HepG2 (cell line): ENCODE measurements at regions not wholly inside any gene's neighbourhood (a gene's known extent, or its start where the extent isn't known, plus 50 kb on each side); places are given as distances from the start of the nearest gene placed in this dataset.

Experiments
- AGO1 ChIP-seq: fragments of 200-400 bp; formaldehyde crosslinking; IDR thresholded peaks from 2 replicates; pipeline ENCODE4 v1.6.1; 2017; ENCODE audit warnings: mild to moderate bottlenecking, low read depth, low read length, moderate library complexity; ENCODE audit not compliant: poor library complexity, severe bottlenecking
- AHR ChIP-seq: IDR thresholded peaks from 2 replicates; pipeline ENCODE4 v1.6.1; 2018; ENCODE audit warnings: missing genetic modification reagents, missing compliant biosample characterization
- CBX5 ChIP-seq: sonication (generic); formaldehyde crosslinking; IDR thresholded peaks from 2 replicates; pipeline ENCODE4 v1.4.0; 2020; ENCODE audit warnings: missing genetic modification reagents, borderline replicate concordance
- E2F2 ChIP-seq: sonication (generic); formaldehyde crosslinking; IDR thresholded peaks from 2 replicates; pipeline ENCODE4 v1.4.0; 2020; ENCODE audit warnings: missing genetic modification reagents, borderline replicate concordance
- FIP1L1 ChIP-seq: fragments of 200-400 bp; formaldehyde crosslinking; IDR thresholded peaks from 2 replicates; pipeline ENCODE4 v1.6.1; 2018; ENCODE audit warnings: low read depth, mild to moderate bottlenecking, low read length, moderate library complexity, borderline replicate concordance; ENCODE audit not compliant: insufficient read depth
- HOXA5 ChIP-seq: sonication (generic); formaldehyde crosslinking; IDR thresholded peaks from 2 replicates; pipeline ENCODE4 v1.4.0; 2020; ENCODE audit warnings: missing genetic modification reagents
- IRF1 ChIP-seq: sonication (generic); formaldehyde crosslinking; IDR thresholded peaks from 2 replicates; pipeline ENCODE4 v1.4.0; 2020; ENCODE audit warnings: low read depth, mild to moderate bottlenecking, missing genetic modification reagents
- KDM2A ChIP-seq: sonication (generic); formaldehyde crosslinking; IDR thresholded peaks from 2 replicates; pipeline ENCODE4 v1.4.0; 2020; ENCODE audit warnings: low read depth, missing genetic modification reagents, borderline replicate concordance
- MTA1 ChIP-seq: sonication (generic); formaldehyde crosslinking; IDR thresholded peaks from 2 replicates; pipeline ENCODE4 v1.4.0; 2020; ENCODE audit warnings: missing genetic modification reagents, mild to moderate bottlenecking, borderline replicate concordance
- MXD4 ChIP-seq: IDR thresholded peaks from 2 replicates; pipeline ENCODE4 v1.6.1; 2016; ENCODE audit warnings: mild to moderate bottlenecking, missing biosample characterization, missing genetic modification reagents
- PREB ChIP-seq: sonication (generic); formaldehyde crosslinking; IDR thresholded peaks from 2 replicates; pipeline ENCODE4 v1.4.0; 2020; ENCODE audit warnings: missing genetic modification reagents
- PRMT3 ChIP-seq: sonication (generic); formaldehyde crosslinking; IDR thresholded peaks from 2 replicates; pipeline ENCODE4 v1.8.1; 2022; ENCODE audit warnings: low read depth, mild to moderate bottlenecking, moderate library complexity, missing genetic modification reagents, borderline replicate concordance
- RAD51 ChIP-seq: fragments of 450-650 bp; IDR thresholded peaks from 2 replicates; pipeline ENCODE4 v1.6.1; 2016; ENCODE audit warnings: borderline replicate concordance
- RBAK ChIP-seq: sonication (generic); formaldehyde crosslinking; IDR thresholded peaks from 2 replicates; pipeline ENCODE4 v1.5.1; 2020; ENCODE audit warnings: mild to moderate bottlenecking, missing genetic modification reagents
- REXO4 ChIP-seq: sonication (generic); formaldehyde crosslinking; IDR thresholded peaks from 2 replicates; pipeline ENCODE4 v1.8.0; 2022; ENCODE audit warnings: missing genetic modification reagents, mild to moderate bottlenecking, borderline replicate concordance
- RNF2 ChIP-seq: fragments of 450-650 bp; conservative IDR thresholded peaks from 2 replicates; pipeline ENCODE4 v1.6.1; 2016; ENCODE audit warnings: low read depth
- RORA ChIP-seq: sonication (generic); formaldehyde crosslinking; IDR thresholded peaks from 2 replicates; pipeline ENCODE4 v1.5.0; 2020; ENCODE audit warnings: mild to moderate bottlenecking, missing genetic modification reagents, moderate library complexity
- ZBTB39 ChIP-seq: sonication (generic); formaldehyde crosslinking; IDR thresholded peaks from 2 replicates; pipeline ENCODE4 v1.5.0; 2020; ENCODE audit warnings: missing genetic modification reagents
- ZFP90 ChIP-seq: sonication (generic); formaldehyde crosslinking; IDR thresholded peaks from 2 replicates; pipeline ENCODE4 v1.8.0; 2022; ENCODE audit warnings: missing genetic modification reagents, mild to moderate bottlenecking, inconsistent platforms, borderline replicate concordance
- ZNF10 ChIP-seq: sonication (generic); formaldehyde crosslinking; IDR thresholded peaks from 2 replicates; pipeline ENCODE4 v1.4.0; 2020; ENCODE audit warnings: mild to moderate bottlenecking, low read depth, missing genetic modification reagents, borderline replicate concordance
- ZNF138 ChIP-seq: sonication (generic); formaldehyde crosslinking; IDR thresholded peaks from 2 replicates; pipeline ENCODE4 v1.5.0; 2020; ENCODE audit warnings: mild to moderate bottlenecking, low read depth, missing genetic modification reagents
- ZNF275 ChIP-seq: sonication (generic); formaldehyde crosslinking; IDR thresholded peaks from 2 replicates; pipeline ENCODE4 v1.8.0; 2022; ENCODE audit warnings: missing genetic modification reagents, mild to moderate bottlenecking, inconsistent platforms, borderline replicate concordance
- ZNF530 ChIP-seq: sonication (generic); formaldehyde crosslinking; IDR thresholded peaks from 2 replicates; pipeline ENCODE4 v1.5.0; 2020; ENCODE audit warnings: low read depth, mild to moderate bottlenecking, missing genetic modification reagents

- TF ChIP-seq PREB (CRISPR knock-in tag) = peak; percentile 42; the same call in 1 of the 2 replicates
- TF ChIP-seq ZBTB39 (CRISPR knock-in tag) = no peak
- no peak for TF ChIP-seq REXO4 (CRISPR knock-in tag)
- TF ChIP-seq ZNF138 (CRISPR knock-in tag) = peak; percentile 26; the same call in 1 of the 2 replicates
- peak; percentile 91; the same call in 1 of the 2 replicates for TF ChIP-seq E2F2
- TF ChIP-seq PRMT3 (CRISPR knock-in tag) = peak; percentile 24; the same call in 1 of the 2 replicates
- TF ChIP-seq CBX5 = 0 out of 2 replicates have a peak, but pooled peaks have one; percentile 55
- TF ChIP-seq MTA1 (CRISPR knock-in tag) = no peak
- TF ChIP-seq ZNF10 (CRISPR knock-in tag) = no peak
- no peak for TF ChIP-seq RNF2
- peak; percentile 79 for TF ChIP-seq KDM2A (CRISPR knock-in tag)
- no peak for TF ChIP-seq MXD4 (CRISPR knock-in tag)
- TF ChIP-seq ZNF530 (CRISPR knock-in tag) = no peak
- no peak for TF ChIP-seq FIP1L1
- no peak for TF ChIP-seq RBAK (CRISPR knock-in tag)
- TF ChIP-seq ZNF275 (CRISPR knock-in tag) = peak; percentile 34; the same call in 1 of the 2 replicates
- TF ChIP-seq AGO1 = peak; percentile 56
- TF ChIP-seq ZFP90 (CRISPR knock-in tag) = no peak
- TF ChIP-seq IRF1 (CRISPR knock-in tag) = no peak
- TF ChIP-seq RORA (CRISPR knock-in tag) = no peak
- peak; percentile 38; the same call in 1 of the 2 replicates for TF ChIP-seq AHR (CRISPR knock-in tag)
- TF ChIP-seq HOXA5 (CRISPR knock-in tag) = peak; percentile 82
- TF ChIP-seq RAD51 = no peak
These were observed 134.0 kb upstream of the MGAT5 start (continued) for GRCh38 chr2:134119713-134120405.
